ENCODE measurements at regions not wholly inside any gene's neighbourhood (a gene's known extent, or its start where the extent isn't known, plus 50 kb on each side); places are given as distances from the start of the nearest gene placed in this dataset.

GRCh38 chr12:45130881-45131281 is 80.0 kb upstream of the DBX2 start:
- TF ChIP-seq CTCF (IDR thresholded peaks at IDR 0.05) (peak in 5 of 6 experiments; percentile 7 to 45 (median 44)), EP300 (IDR thresholded peaks at IDR 0.05) (no peak)
